Activated T-helper 1 cell treated with anti-CD3 and anti-CD28 coated beads, Interleukin-12 subunit alpha, Interleukin-12 subunit beta, Interleukin-2, Interleukin-4 antibody, amounts not matched to agents 30 ng/mL and 10 ng/mL and 1 ng/mL, durations not matched to agents 14 hours and 24 hours and 36 hours (primary cell): ENCODE measurements at regions not wholly inside any gene's neighbourhood (a gene's known extent, or its start where the extent isn't known, plus 50 kb on each side); places are given as distances from the start of the nearest gene placed in this dataset.

Experiments
- DNase-seq: peaks from one replicate; pipeline ENCODE4 v3.0.0; 2021; ENCODE audit warnings: low spot score
- H3K27ac Mint-ChIP-seq: one replicate; pipeline ENCODE4 v1.8.0; 2021; ENCODE audit warnings: mild to moderate bottlenecking, mixed read lengths
- H3K27me3 Mint-ChIP-seq: one replicate; pipeline ENCODE4 v1.8.0; 2022; ENCODE audit warnings: mild to moderate bottlenecking, moderate library complexity, mixed read lengths; ENCODE audit not compliant: insufficient read depth
- H3K36me3 Mint-ChIP-seq: one replicate; pipeline ENCODE4 v1.8.0; 2021; ENCODE audit warnings: low read depth, mixed read lengths
- H3K4me1 Mint-ChIP-seq: one replicate; pipeline ENCODE4 v1.8.0; 2021; ENCODE audit warnings: low read depth, mixed read lengths
- H3K4me3 Mint-ChIP-seq: one replicate; pipeline ENCODE4 v1.8.0; 2021; ENCODE audit warnings: mild to moderate bottlenecking, moderate library complexity, mixed read lengths
- H3K9me3 Mint-ChIP-seq: one replicate; pipeline ENCODE4 v1.8.0; 2021; ENCODE audit warnings: mixed read lengths
- intact Hi-C: fragments of 100-400 bp; cut with micrococcal nuclease; formaldehyde crosslinking; loops from one replicate; pipeline ENCODE4 v1.15.1; 2024

DNA sequence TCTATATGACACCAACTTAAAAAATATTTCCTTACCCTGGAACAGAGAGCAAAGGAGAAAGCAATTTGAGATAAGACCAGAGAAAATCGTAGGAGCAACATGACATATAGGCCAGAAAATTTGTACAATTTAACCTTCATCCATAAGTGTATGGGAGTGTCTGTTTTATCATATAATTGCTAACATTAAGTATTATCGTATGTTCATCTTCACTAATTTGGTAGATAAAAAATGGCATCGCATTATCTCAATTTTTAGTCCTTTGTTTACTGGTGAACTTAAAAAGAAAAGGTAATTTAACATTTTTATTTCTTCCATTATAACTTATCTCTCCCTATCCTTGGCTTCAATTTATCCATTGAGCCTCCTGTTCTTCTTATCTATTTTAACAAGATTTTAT is 873.4 kb downstream of the KCNMA1 start:
- Mint-ChIP-seq H3K27ac (no peak overlapping the region), H3K27me3 (no peaks in the 10 kb centered on the region)
- intact Hi-C loops, result no loop called here

GRCh38 chr10:76763376-76763775 is 874.2 kb downstream of the KCNMA1 start:
- intact Hi-C loops, result no loop called here
- no peak overlapping the region for H3K27ac Mint-ChIP-seq
- no peaks in the 10 kb centered on the region for H3K4me1 Mint-ChIP-seq
- H3K4me3 Mint-ChIP-seq, result no peak overlapping the region
- H3K36me3 Mint-ChIP-seq, result no peaks in the 10 kb centered on the region
- no peaks in the 10 kb centered on the region for H3K9me3 Mint-ChIP-seq
- DNase-seq, result no peak
- H3K27me3 Mint-ChIP-seq, result no peaks in the 10 kb centered on the region

More for the DNA sequence above, 873.4 kb downstream of the KCNMA1 start:
- Mint-ChIP-seq H3K4me1 (no peaks in the 10 kb centered on the region), H3K9me3 (no peaks in the 10 kb centered on the region), H3K4me3 (no peak overlapping the region), H3K36me3 (no peaks in the 10 kb centered on the region)
- DNase-seq, result no peak

DNA sequence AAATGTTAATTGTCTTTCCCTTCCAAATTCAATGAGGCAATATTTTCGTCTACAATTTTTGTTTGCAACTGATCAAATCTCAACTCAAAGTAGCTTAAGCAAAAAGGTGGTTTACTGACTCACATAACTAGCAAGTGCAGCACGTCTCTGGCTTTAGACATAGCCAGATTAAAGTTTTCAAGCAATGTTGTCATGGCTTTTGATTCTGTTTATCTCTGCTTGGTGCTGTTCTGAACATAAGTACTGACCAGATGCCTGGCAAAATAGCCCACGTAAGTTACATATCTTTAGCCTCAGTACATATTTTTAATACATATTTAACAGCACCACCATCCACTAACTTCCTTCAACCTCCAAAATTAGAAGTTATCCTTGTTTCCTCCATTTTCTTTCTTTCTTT is 877.9 kb downstream of the KCNMA1 start:
- H3K27me3 Mint-ChIP-seq, result no peaks in the 10 kb centered on the region
- no peaks in the 10 kb centered on the region for H3K4me1 Mint-ChIP-seq
- intact Hi-C loops, result no loop called here
- H3K36me3 Mint-ChIP-seq, result no peaks in the 10 kb centered on the region
- no peak overlapping the region for H3K27ac Mint-ChIP-seq
- DNase-seq, result no peak
- no peak overlapping the region for H3K4me3 Mint-ChIP-seq
- H3K9me3 Mint-ChIP-seq, result no peaks in the 10 kb centered on the region

DNA sequence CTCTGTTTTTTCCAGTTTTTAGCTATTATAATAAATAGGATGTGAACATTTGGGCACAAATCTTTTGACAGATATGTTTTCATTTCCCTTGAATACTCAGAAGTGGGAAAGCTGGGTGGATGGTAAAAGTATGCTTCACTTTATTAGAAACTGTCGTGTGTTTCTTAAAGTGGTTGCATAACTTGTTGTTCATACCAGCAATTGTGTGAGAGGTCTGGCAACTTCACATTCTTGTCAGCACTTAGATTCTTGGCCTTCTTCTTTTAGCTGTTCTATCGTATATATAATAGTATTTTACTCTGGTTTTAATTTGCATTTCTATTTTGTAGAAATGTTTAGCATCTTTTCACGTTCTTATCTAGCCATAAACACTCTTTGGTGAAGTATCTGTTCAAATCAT is 894.4 kb downstream of the KCNMA1 start:
- Mint-ChIP-seq H3K9me3 (no peaks in the 10 kb centered on the region), H3K4me3 (no peak overlapping the region), H3K27ac (no peak overlapping the region), H3K4me1 (no peaks in the 10 kb centered on the region), H3K36me3 (no peaks in the 10 kb centered on the region), H3K27me3 (peaks cover 1% of the 10 kb centered on the region)
- no peak for DNase-seq
- intact Hi-C loops, result no loop called here

GRCh38 chr10:76740514-76740913 is 897.1 kb downstream of the KCNMA1 start:
- no peaks in the 10 kb centered on the region for H3K4me1 Mint-ChIP-seq
- no peak overlapping the region for H3K4me3 Mint-ChIP-seq
- H3K27ac Mint-ChIP-seq, result no peak overlapping the region
- no peak for DNase-seq
- intact Hi-C loops, result no loop called here
- H3K36me3 Mint-ChIP-seq, result no peaks in the 10 kb centered on the region
- no peaks in the 10 kb centered on the region for H3K9me3 Mint-ChIP-seq
- no peaks in the 10 kb centered on the region for H3K27me3 Mint-ChIP-seq

DNA sequence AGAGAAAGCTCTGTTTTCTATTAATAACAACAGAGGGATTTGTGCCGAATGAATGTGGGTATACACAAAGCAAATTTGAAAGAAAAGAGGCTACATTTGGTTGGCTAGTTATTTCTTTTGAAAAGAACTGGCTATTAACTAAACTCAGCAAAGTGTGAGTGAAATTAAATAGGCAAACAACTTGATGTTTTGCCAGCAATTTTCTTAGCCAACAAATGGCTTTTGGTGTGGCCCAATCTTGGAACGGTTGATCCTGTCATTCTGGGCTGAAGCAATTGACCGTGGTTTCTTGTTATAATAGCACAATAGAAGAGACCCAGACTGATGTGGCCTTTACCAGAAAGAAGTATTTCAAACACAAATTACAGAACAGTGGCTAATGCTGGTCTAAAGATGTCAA is 898.6 kb downstream of the KCNMA1 start:
- Mint-ChIP-seq H3K4me3 (no peak overlapping the region), H3K27me3 (no peaks in the 10 kb centered on the region), H3K9me3 (peaks cover 5% of the 10 kb centered on the region), H3K36me3 (no peaks in the 10 kb centered on the region), H3K27ac (no peak overlapping the region), H3K4me1 (no peaks in the 10 kb centered on the region)
- no peak for DNase-seq
- intact Hi-C loops, result no loop called here

DNA sequence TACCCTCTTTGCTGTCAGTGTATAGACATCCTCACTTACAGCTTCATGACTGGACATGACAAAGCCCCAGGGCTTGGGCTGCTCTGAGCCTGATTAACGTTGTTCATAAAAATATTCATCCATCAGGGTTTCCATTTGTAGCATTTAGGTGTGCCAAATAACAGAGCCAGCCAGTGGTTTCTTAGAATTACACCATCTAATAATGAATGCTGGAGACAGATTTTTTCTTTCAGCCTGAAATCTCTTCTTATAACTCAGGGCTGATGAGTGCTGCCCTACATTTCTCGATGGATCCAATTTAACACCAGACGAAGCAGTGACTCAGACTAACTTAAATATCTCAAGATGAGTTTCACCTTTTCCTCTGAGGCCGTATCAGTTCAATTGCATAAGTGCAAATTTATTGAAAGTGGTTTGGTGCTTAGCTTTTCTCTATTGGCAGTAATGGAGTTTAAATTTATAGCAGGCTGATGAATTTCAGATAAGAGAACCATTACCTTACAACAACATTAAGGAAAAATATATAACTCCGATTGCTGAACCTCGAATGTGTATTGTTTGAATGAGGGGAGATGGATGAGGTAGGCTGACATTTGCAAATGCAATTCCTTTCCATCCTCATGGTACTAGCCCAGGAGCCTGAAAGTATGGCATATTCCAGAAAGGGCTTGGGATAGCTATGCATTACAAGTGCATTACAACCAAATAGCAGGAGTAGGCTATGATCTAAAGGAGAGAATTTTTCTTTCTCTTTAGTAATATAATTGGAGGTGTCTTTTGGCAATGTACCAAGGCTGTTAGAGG is 900.6 kb downstream of the KCNMA1 start:
- DNase-seq, result no peak
- peaks cover 12% of the 10 kb centered on the region for H3K9me3 Mint-ChIP-seq
- no peaks in the 10 kb centered on the region for H3K27me3 Mint-ChIP-seq
- H3K27ac Mint-ChIP-seq, result no peak overlapping the region
- no peak overlapping the region for H3K4me3 Mint-ChIP-seq
- intact Hi-C loops, result no loop called here
- H3K36me3 Mint-ChIP-seq, result no peaks in the 10 kb centered on the region
- H3K4me1 Mint-ChIP-seq, result no peaks in the 10 kb centered on the region

GRCh38 chr10:76736392-76736791 is 901.2 kb downstream of the KCNMA1 start:
- Mint-ChIP-seq H3K9me3 (peaks cover 17% of the 10 kb centered on the region), H3K27ac (no peak overlapping the region), H3K4me3 (no peak overlapping the region), H3K36me3 (no peaks in the 10 kb centered on the region), H3K27me3 (no peaks in the 10 kb centered on the region), H3K4me1 (no peaks in the 10 kb centered on the region)
- no peak for DNase-seq
- intact Hi-C loops, result no loop called here

DNA sequence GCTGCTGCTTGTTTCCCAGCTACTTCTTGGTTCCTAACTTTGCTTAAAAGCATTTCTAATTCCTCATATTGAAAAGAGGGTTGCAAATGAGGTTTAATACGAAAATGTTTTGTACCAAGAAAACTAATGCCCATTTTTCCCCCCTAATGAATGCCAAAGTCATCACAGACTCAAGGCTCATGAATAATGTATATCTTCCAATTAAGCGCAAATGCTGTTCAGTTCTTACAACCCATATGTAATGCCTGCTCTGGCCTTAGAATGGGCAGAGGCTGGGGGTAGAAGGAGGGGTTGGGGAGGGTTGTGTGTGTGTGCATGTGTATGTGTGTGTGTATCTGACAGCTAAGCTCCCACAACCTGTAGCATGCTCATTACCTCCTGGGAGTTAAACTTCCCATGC is 901.7 kb downstream of the KCNMA1 start:
- no peaks in the 10 kb centered on the region for H3K27me3 Mint-ChIP-seq
- H3K4me3 Mint-ChIP-seq, result no peak overlapping the region
- no peak overlapping the region for H3K27ac Mint-ChIP-seq
- H3K36me3 Mint-ChIP-seq, result no peaks in the 10 kb centered on the region
- DNase-seq, result no peak
- H3K4me1 Mint-ChIP-seq, result no peaks in the 10 kb centered on the region
- intact Hi-C loops, result no loop called here
- peaks cover 22% of the 10 kb centered on the region for H3K9me3 Mint-ChIP-seq

GRCh38 chr10:76733441-76733936 is 904.1 kb downstream of the KCNMA1 start:
- intact Hi-C loops, result no loop called here
- Mint-ChIP-seq H3K4me1 (no peaks in the 10 kb centered on the region), H3K4me3 (no peak overlapping the region), H3K9me3 (peaks cover 38% of the 10 kb centered on the region), H3K36me3 (no peaks in the 10 kb centered on the region), H3K27ac (no peak overlapping the region), H3K27me3 (no peaks in the 10 kb centered on the region)
- DNase-seq, result no peak

DNA sequence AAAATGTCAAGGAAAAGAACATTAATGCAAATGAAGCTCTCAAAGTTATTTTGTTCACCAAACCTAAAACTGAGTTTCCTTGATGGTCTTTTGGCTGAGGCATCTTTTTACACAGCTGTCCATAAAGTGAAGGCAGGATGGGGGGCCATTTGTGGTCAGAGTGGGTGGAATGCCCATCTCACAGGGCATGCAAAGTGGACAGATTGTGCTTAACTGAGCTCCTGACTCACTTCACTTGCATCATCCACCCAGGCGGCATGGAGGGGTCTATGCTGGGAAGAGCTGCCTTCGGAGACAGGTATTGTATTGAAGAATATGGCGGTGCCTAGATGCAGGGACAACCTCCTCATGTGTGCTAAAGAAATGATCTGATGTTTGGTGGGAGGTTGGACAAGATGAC is 905.3 kb downstream of the KCNMA1 start:
- Mint-ChIP-seq H3K27ac (no peak overlapping the region), H3K9me3 (peaks cover 38% of the 10 kb centered on the region), H3K36me3 (no peaks in the 10 kb centered on the region), H3K4me1 (no peaks in the 10 kb centered on the region), H3K4me3 (no peak overlapping the region), H3K27me3 (no peaks in the 10 kb centered on the region)
- intact Hi-C loops, result no loop called here
- DNase-seq, result no peak

GRCh38 chr10:76729841-76730487 is 907.6 kb downstream of the KCNMA1 start:
- Mint-ChIP-seq H3K36me3 (no peaks in the 10 kb centered on the region), H3K4me1 (no peaks in the 10 kb centered on the region), H3K4me3 (no peak overlapping the region), H3K27me3 (no peaks in the 10 kb centered on the region), H3K9me3 (peaks cover 38% of the 10 kb centered on the region), H3K27ac (peak overlapping the region; percentile 73)
- intact Hi-C loops, result no loop called here
- DNase-seq, result no peak

GRCh38 chr10:76729346-76729745 is 908.3 kb downstream of the KCNMA1 start:
- Mint-ChIP-seq H3K4me1 (no peaks in the 10 kb centered on the region), H3K36me3 (no peaks in the 10 kb centered on the region), H3K9me3 (peaks cover 36% of the 10 kb centered on the region), H3K4me3 (no peak overlapping the region), H3K27ac (peak overlapping the region; percentile 73), H3K27me3 (no peaks in the 10 kb centered on the region)
- intact Hi-C loops, result no loop called here
- no peak for DNase-seq
